Peyer's patch (tissue), 4 donors: ENCODE measurements at regions not wholly inside any gene's neighbourhood (a gene's known extent, or its start where the extent isn't known, plus 50 kb on each side); places are given as distances from the start of the nearest gene placed in this dataset.

ENCODE experiments used
- CTCF ChIP-seq, 6 experiments: fragments of 450-650 bp in 4 of 6; fragments of 200-600 bp in 2 of 6; sonication (generic) in 1 of 6; IDR thresholded peaks; one replicate each; pipeline ENCODE4 v1.5.1; 2017 to 2019; ENCODE audit warnings: antibody characterized with exemption in 6 of 6, mild to moderate bottlenecking in 3 of 6, moderate library complexity in 1 of 6
- POLR2A ChIP-seq, 2 donors: fragments of 450-650 bp; IDR thresholded peaks; one replicate each; pipeline ENCODE4 v1.5.1; 2017; ENCODE audit warnings: antibody characterized with exemption in 2 of 2, mild to moderate bottlenecking in 2 of 2, moderate library complexity in 2 of 2

- TF ChIP-seq CTCF (IDR thresholded peaks at IDR 0.05) (no peak), POLR2A (IDR thresholded peaks at IDR 0.05) (no peak)
Observed at GRCh38 chr4:152073351-152074087, 312.7 kb upstream of the GATB start.
